Bronchial epithelial cell (primary cell): ENCODE measurements at regions not wholly inside any gene's neighbourhood (a gene's known extent, or its start where the extent isn't known, plus 50 kb on each side); places are given as distances from the start of the nearest gene placed in this dataset.
A peak's percentile ranks its signal among the peaks of the same experiment; 100 is the strongest.

Source experiments
- DNase-seq: peaks from one replicate; pipeline ENCODE4 v3.0.0-alpha.2; 2010; ENCODE audit warnings: low read depth
- FAIRE-seq: peaks from 2 replicates; lab custom pipeline; 2011; peaks lifted over from hg19 to GRCh38; lab: Jason Lieb, UNC
- H3K27me3 ChIP-seq: 2 replicates; pipeline ENCODE4 v1.5.1; 2011; ENCODE audit warnings: low read length; ENCODE audit not compliant: control insufficient read depth, insufficient read depth
- H3K36me3 ChIP-seq: 2 replicates; pipeline ENCODE4 v1.5.1; 2011; ENCODE audit warnings: low read length; ENCODE audit not compliant: control insufficient read depth, insufficient read depth
- H3K4me3 ChIP-seq: 2 replicates; pipeline ENCODE4 v1.5.1; 2011; ENCODE audit warnings: mild to moderate bottlenecking, low read depth, low read length, control low read depth
- TF ChIP-seq, protein P1 (sequence below): IDR thresholded peaks from 2 replicates; pipeline ENCODE4 v1.5.1; 2011; ENCODE audit warnings: mild to moderate bottlenecking, moderate library complexity, low read length, control low read depth, inconsistent platforms; ENCODE audit not compliant: insufficient read depth, severe bottlenecking

DNA sequence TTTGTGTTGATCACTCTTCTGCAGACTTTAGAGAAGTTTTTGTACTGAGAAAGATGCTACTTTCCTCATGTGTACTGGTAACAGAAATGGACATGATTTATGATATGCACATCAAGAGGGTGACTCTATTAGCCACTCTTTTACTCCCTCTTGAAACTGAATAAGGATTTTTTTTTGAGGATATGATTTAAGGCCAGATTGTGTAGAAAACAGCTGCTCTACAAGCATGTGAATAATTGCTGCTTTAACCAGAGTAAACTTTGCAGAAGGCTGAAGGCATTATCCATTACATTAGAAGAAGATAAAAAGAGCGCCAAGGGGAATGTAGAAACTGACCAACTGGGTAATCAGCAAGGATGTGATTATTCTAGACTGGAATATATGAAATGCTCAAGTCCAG is 276.2 kb upstream of the MAP3K7 start:
- FAIRE-seq, result no peak
- TF ChIP-seq, protein P1, sequence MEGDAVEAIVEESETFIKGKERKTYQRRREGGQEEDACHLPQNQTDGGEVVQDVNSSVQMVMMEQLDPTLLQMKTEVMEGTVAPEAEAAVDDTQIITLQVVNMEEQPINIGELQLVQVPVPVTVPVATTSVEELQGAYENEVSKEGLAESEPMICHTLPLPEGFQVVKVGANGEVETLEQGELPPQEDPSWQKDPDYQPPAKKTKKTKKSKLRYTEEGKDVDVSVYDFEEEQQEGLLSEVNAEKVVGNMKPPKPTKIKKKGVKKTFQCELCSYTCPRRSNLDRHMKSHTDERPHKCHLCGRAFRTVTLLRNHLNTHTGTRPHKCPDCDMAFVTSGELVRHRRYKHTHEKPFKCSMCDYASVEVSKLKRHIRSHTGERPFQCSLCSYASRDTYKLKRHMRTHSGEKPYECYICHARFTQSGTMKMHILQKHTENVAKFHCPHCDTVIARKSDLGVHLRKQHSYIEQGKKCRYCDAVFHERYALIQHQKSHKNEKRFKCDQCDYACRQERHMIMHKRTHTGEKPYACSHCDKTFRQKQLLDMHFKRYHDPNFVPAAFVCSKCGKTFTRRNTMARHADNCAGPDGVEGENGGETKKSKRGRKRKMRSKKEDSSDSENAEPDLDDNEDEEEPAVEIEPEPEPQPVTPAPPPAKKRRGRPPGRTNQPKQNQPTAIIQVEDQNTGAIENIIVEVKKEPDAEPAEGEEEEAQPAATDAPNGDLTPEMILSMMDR, result no peak

DNA sequence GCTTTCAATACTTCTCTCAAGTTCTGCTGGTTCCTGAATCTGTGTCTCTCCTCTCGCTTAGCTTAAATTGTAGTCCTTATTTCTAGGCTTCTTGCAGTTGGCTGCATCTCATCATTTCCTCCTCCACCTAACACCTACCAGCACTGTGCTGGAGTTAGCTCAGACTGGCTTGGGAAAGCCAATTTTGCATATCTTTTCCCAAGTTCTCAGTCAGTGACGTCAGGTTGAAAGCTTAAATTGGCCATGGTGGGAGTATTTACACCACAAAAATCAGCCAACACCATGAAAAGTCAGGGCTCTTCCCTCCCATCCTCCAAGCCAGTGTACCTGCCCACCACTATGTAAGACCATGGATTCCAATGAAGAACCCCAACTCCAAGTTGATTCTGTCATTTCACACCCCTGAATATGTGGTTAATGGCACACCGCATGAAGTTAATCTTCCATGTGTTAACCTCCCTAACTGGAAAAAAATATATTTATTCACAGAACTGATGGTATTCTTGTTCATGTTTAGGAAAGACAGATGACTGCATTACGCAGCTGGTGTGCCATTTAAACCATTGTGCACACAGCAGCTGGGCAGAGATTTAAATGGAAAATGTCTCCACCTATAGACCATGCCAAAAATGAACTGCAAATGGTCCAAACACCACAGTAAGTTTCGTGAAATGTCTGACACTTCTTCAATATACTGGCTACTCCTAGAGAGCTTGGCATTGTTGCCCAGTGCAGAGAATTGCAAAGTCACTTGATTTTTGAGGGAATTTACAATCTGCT is 274.1 kb upstream of the MAP3K7 start:
- peak; percentile 34 for DNase-seq
- Histone ChIP-seq H3K36me3 (no peaks in the 10 kb centered on the region), H3K27me3 (no peaks in the 10 kb centered on the region), H3K4me3 (no peak overlapping the region)
- no peak for FAIRE-seq
- TF ChIP-seq, protein P1, result peak; percentile 34

More for the DNA sequence above, 276.2 kb upstream of the MAP3K7 start:
- Histone ChIP-seq H3K36me3 (no peaks in the 10 kb centered on the region), H3K27me3 (no peaks in the 10 kb centered on the region), H3K4me3 (no peak overlapping the region)
- DNase-seq, result no peak

- DNase-seq (peak; percentile 10), FAIRE-seq (no peak)
- Histone ChIP-seq H3K36me3 (no peaks in the 10 kb centered on the region), H3K4me3 (no peak overlapping the region), H3K27me3 (no peaks in the 10 kb centered on the region)
- TF ChIP-seq, protein P1, result peak; percentile 3
These were observed 272.7 kb upstream of the MAP3K7 start for GRCh38 chr6:90859612-90860011.

DNA sequence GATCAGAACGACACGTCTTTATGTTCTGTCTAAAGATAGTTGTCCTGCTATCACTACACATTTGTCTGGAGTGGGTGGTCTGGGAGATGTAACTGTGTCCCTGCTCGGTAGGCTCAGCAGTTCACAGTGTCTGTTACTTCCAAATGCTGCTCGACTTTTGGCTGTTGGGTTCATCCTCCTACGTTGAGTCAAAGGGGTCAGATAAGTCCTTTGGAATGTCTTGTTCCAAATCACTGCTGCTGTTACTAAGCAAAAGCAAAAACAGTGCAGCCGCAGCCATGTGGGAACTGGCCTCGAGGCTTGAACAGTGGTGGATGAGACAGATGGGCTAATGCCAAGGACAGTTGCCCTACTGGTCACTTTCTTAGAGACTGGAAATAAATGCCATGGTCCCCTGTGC is 272.2 kb upstream of the MAP3K7 start:
- H3K4me3 ChIP-seq, result no peak overlapping the region
- FAIRE-seq (no peak), DNase-seq (no peak)
- H3K27me3 ChIP-seq, result no peaks in the 10 kb centered on the region
- TF ChIP-seq, protein P1, result no peak
- no peaks in the 10 kb centered on the region for H3K36me3 ChIP-seq

DNA sequence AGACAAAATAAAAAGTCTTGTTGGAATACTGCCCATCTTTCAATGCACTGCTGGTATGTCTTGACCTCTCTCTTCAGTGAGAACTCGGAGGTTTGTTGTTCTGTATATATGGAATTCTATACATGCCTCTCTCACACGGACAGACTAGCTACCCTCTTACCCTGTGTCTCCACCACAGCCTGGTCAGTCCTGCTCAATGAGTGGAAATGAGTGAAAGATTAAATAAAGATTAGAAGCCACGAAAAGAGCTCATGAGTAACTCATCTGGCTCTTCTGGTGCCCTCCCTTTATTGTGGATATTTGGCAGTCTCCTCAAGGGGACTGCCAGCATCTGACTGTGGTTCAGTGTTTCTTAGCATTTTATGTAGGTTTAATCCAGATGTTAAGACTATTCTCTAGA is 262.8 kb upstream of the MAP3K7 start:
- H3K4me3 ChIP-seq, result no peak overlapping the region
- no peak for DNase-seq
- no peak for FAIRE-seq
- TF ChIP-seq, protein P1, result no peak
- H3K27me3 ChIP-seq, result no peaks in the 10 kb centered on the region
- no peaks in the 10 kb centered on the region for H3K36me3 ChIP-seq

DNA sequence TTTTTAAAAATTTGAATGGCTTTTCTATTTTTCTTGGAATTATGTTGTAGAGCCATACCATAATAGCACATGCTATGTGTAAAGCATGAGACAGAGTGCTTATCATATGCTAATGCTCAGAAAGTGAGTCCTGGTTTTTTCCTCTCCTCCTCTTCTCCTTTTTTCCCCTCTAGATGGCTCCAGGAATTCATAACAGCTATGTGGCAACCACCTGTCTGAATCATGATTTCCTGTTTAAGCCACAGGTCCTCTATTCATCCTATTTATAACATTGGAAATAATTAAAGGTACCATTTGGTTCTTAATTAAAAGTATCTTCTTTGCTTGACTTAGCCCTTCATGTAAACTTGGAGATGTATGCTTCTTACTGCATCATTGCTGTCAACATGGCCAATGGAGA is 260.0 kb upstream of the MAP3K7 start:
- FAIRE-seq, result no peak
- Histone ChIP-seq H3K27me3 (no peaks in the 10 kb centered on the region), H3K4me3 (no peak overlapping the region), H3K36me3 (no peaks in the 10 kb centered on the region)
- TF ChIP-seq, protein P1, result peak; percentile 37
- DNase-seq, result peak; percentile 89
